Kidney (tissue), 13 donors: ENCODE measurements at regions not wholly inside any gene's neighbourhood (a gene's known extent, or its start where the extent isn't known, plus 50 kb on each side); places are given as distances from the start of the nearest gene placed in this dataset.

ENCODE experiments used
- DNase-seq, 5 donors: peaks; one replicate each; pipeline ENCODE4 v3.0.0-alpha.2; 2013 to 2020
- FAIRE-seq: peaks from 2 replicates; lab custom pipeline; 2012; peaks lifted over from hg19 to GRCh38; lab: Jason Lieb, UNC
- H3K27ac ChIP-seq, 2 donors: one replicate each; pipeline ENCODE4 v1.7.0; 2013; ENCODE audit warnings: low read depth in 2 of 2, low read length in 2 of 2, inconsistent platforms in 1 of 2
- H3K27me3 ChIP-seq: one replicate; pipeline ENCODE4 v1.7.1; 2013; ENCODE audit warnings: low read length, inconsistent platforms; ENCODE audit not compliant: control insufficient read depth, insufficient read depth
- H3K36me3 ChIP-seq, 3 donors: one replicate each; pipeline versions ENCODE4 v1.7.0 to v1.7.1; 2013; ENCODE audit warnings: low read length in 3 of 3, control low read depth in 1 of 3, inconsistent platforms in 1 of 3; ENCODE audit not compliant: insufficient read depth in 3 of 3, control insufficient read depth in 2 of 3
- H3K4me1 ChIP-seq, 3 donors: one replicate each; pipeline versions ENCODE4 v1.7.0 to v1.7.1; 2013; ENCODE audit warnings: low read length in 3 of 3, inconsistent platforms in 1 of 3, low read depth in 1 of 3; ENCODE audit not compliant: control insufficient read depth in 2 of 3, insufficient read depth in 2 of 3
- H3K4me3 ChIP-seq, 3 donors: one replicate each; pipeline versions ENCODE4 v1.7.0 to v1.8.1; 2013; ENCODE audit warnings: low read length in 3 of 3, control low read depth in 1 of 3, inconsistent platforms in 1 of 3
- H3K9ac ChIP-seq, 3 donors: one replicate each; pipeline versions ENCODE4 v1.7.0 to v1.7.1; 2013; ENCODE audit warnings: low read length in 3 of 3, control low read depth in 1 of 3, inconsistent platforms in 1 of 3
- H3K9me3 ChIP-seq, 3 donors: one replicate each; pipeline versions ENCODE4 v1.7.0 to v1.7.1; 2013; ENCODE audit warnings: low read length in 3 of 3, control low read depth in 1 of 3, inconsistent platforms in 1 of 3; ENCODE audit not compliant: control insufficient read depth in 2 of 3, insufficient read depth in 1 of 3
- CTCF ChIP-seq: IDR thresholded peaks from 3 replicates; pipeline ENCODE4 v1.5.1; 2012; ENCODE audit warnings: mild to moderate bottlenecking, moderate library complexity, borderline replicate concordance; ENCODE audit not compliant: insufficient read depth; ENCODE audit errors: extremely low read depth
- intact Hi-C: fragments of 100-400 bp; cut with DNase I; formaldehyde crosslinking; loops from one replicate; pipeline ENCODE4 v1.11.1; 2022
- donor health status: control.
- donor health status: control.
- donor health status: control.
- donor health status: control.
- donor health status: control.
- donor health status: DM: yes; HTN: yes; CAD: no.
- donor health status: Normal renal cell carcinoma (clear cell type).

- TF ChIP-seq CTCF: no peak
- FAIRE-seq: no peak
Measured at GRCh38 chr6:91042656-91043055, 455.8 kb upstream of the MAP3K7 start.

GRCh38 chr6:91033964-91034363, 447.1 kb upstream of the MAP3K7 start:
- FAIRE-seq: no peak

More at GRCh38 chr6:91042656-91043055, 455.8 kb upstream of the MAP3K7 start:
- Histone ChIP-seq H3K9ac (no peak overlapping the region), H3K9me3 (no peaks in the 10 kb centered on the region), H3K4me1 (no peaks in the 10 kb centered on the region), H3K36me3 (no peaks in the 10 kb centered on the region), H3K27ac (no peak overlapping the region), H3K4me3 (no peak overlapping the region), H3K27me3 (no peaks in the 10 kb centered on the region)
- intact Hi-C loops: no loop called here
- peak in 2 of 5 donors; percentile 74 to 76 for DNase-seq

GRCh38 chr6:91031581-91031980, 444.7 kb upstream of the MAP3K7 start:
- H3K27me3 ChIP-seq: no peaks in the 10 kb centered on the region
- H3K27ac ChIP-seq: no peak overlapping the region
- DNase-seq: no peak
- no peak for TF ChIP-seq CTCF
- no peaks in the 10 kb centered on the region for H3K4me1 ChIP-seq
- no peak overlapping the region for H3K4me3 ChIP-seq
- H3K36me3 ChIP-seq: no peaks in the 10 kb centered on the region
- no peak for FAIRE-seq
- no peak overlapping the region for H3K9ac ChIP-seq
- intact Hi-C loops: no loop called here
- H3K9me3 ChIP-seq: no peaks in the 10 kb centered on the region

More at GRCh38 chr6:91033964-91034363, 447.1 kb upstream of the MAP3K7 start:
- Histone ChIP-seq H3K9ac (no peak overlapping the region), H3K4me3 (no peak overlapping the region), H3K36me3 (no peaks in the 10 kb centered on the region), H3K4me1 (no peaks in the 10 kb centered on the region), H3K27me3 (no peaks in the 10 kb centered on the region), H3K9me3 (no peaks in the 10 kb centered on the region), H3K27ac (no peak overlapping the region)
- no peak for DNase-seq
- intact Hi-C loops: no loop called here
- TF ChIP-seq CTCF: no peak

- Histone ChIP-seq H3K4me3 (no peak overlapping the region), H3K27ac (no peak overlapping the region), H3K9ac (no peak overlapping the region), H3K9me3 (no peaks in the 10 kb centered on the region), H3K27me3 (no peaks in the 10 kb centered on the region), H3K4me1 (no peaks in the 10 kb centered on the region), H3K36me3 (no peaks in the 10 kb centered on the region)
- peak in 3 of 5 donors; percentile 17 to 58 (median 47) for DNase-seq
- TF ChIP-seq CTCF: no peak
- no peak for FAIRE-seq
- intact Hi-C loops: no loop called here
Measured at GRCh38 chr6:91029211-91029610, 442.3 kb upstream of the MAP3K7 start.
